PC-3 (cell line): ENCODE measurements at regions not wholly inside any gene's neighbourhood (a gene's known extent, or its start where the extent isn't known, plus 50 kb on each side); places are given as distances from the start of the nearest gene placed in this dataset.

Experiments
- ATAC-seq: fragments of 200-7000 bp; cut with Tn5 transposase; 2 replicates; pipeline ENCODE4 v1.9.1; 2020; ENCODE audit warnings: mild to moderate bottlenecking, moderate library complexity
- BruUV-seq: library from RNA; stranded (reverse); fragments of 400-500 nt; replicated peaks from 2 replicates; lab custom pipeline; 2021; lab: Mats Ljungman, UMichigan
- CTCF ChIA-PET: fragments of 300-600 bp; sonication (Branson Sonifier 250); formaldehyde crosslinking; loops from one replicate; lab custom pipeline; 2022; ENCODE audit warnings: antibody characterized with exemption; lab: Charles Lee
- POLR2A ChIA-PET: fragments of 300-600 bp; sonication (Branson Sonifier 250); formaldehyde crosslinking; loops from one replicate; lab custom pipeline; 2022; ENCODE audit warnings: antibody characterized with exemption; ENCODE audit not compliant: unreplicated experiment; lab: Charles Lee
- DNase-seq: peaks from one replicate; pipeline ENCODE4 v3.0.0-alpha.2; 2015
- H2AFZ ChIP-seq: fragments of 300-600 bp; sonication (generic); 2 replicates; pipeline ENCODE4 v1.6.0; 2016; ENCODE audit warnings: antibody characterized with exemption, low read length
- H3F3A ChIP-seq: fragments of 300-600 bp; sonication (generic); one replicate; pipeline ENCODE4 v1.6.0; 2017; ENCODE audit warnings: antibody characterized with exemption, low read length, control low read depth, mild to moderate bottlenecking; ENCODE audit not compliant: unreplicated experiment
- H3K27ac ChIP-seq: fragments of 300-600 bp; sonication (generic); 2 replicates; pipeline ENCODE4 v1.5.1; 2016; ENCODE audit warnings: mild to moderate bottlenecking, low read length
- H3K27me3 ChIP-seq: fragments of 300-600 bp; sonication (generic); 2 replicates; pipeline ENCODE4 v1.6.1; 2016; ENCODE audit warnings: low read length, mixed read lengths
- H3K36me3 ChIP-seq: fragments of 300-600 bp; sonication (generic); 2 replicates; pipeline ENCODE4 v1.6.1; 2016; ENCODE audit warnings: low read depth, mixed run types, low read length, mixed read lengths
- H3K4me1 ChIP-seq: fragments of 300-600 bp; sonication (generic); 2 replicates; pipeline ENCODE4 v1.5.1; 2016; ENCODE audit warnings: low read length; ENCODE audit not compliant: insufficient read depth
- H3K4me2 ChIP-seq: fragments of 300-600 bp; sonication (generic); 2 replicates; pipeline ENCODE4 v1.6.0; 2016; ENCODE audit warnings: low read length
- H3K4me3 ChIP-seq: fragments of 300-600 bp; sonication (generic); 2 replicates; pipeline ENCODE4 v1.5.1; 2016; ENCODE audit warnings: mild to moderate bottlenecking, low read length, mixed read lengths
- H3K79me2 ChIP-seq: fragments of 300-600 bp; sonication (generic); 2 replicates; pipeline ENCODE4 v1.6.1; 2017; ENCODE audit warnings: low read length, mixed read lengths
- H3K9ac ChIP-seq: fragments of 300-600 bp; sonication (generic); 2 replicates; pipeline ENCODE4 v1.6.0; 2016; ENCODE audit warnings: mild to moderate bottlenecking, low read length
- H3K9me2 ChIP-seq: fragments of 300-600 bp; sonication (generic); replicated peaks from 2 replicates; pipeline ENCODE4 v1.6.1; 2016; ENCODE audit warnings: mixed run types, low read length, mixed read lengths
- H3K9me3 ChIP-seq: fragments of 300-600 bp; sonication (generic); 2 replicates; pipeline ENCODE4 v1.6.1; 2016; ENCODE audit warnings: low read length, mixed read lengths
- H4K20me1 ChIP-seq: fragments of 300-600 bp; sonication (generic); 2 replicates; pipeline ENCODE4 v1.6.1; 2016; ENCODE audit warnings: low read length, mixed read lengths
- EZH2 ChIP-seq: fragments of 300-600 bp; sonication (generic); IDR thresholded peaks from one replicate; pipeline ENCODE4 v1.6.1; 2017; ENCODE audit warnings: antibody characterized with exemption, mild to moderate bottlenecking, low read length; ENCODE audit not compliant: unreplicated experiment
- EZH2phosphoT487 ChIP-seq: fragments of 300-600 bp; sonication (generic); IDR thresholded peaks from 2 replicates; pipeline ENCODE4 v1.6.1; 2018; ENCODE audit warnings: mild to moderate bottlenecking, antibody characterized with exemption, low read length, borderline replicate concordance
- intact Hi-C: fragments of 100-400 bp; cut with micrococcal nuclease; formaldehyde crosslinking; loops from 2 replicates; pipeline ENCODE4 v1.9.0; 2023
- TF ChIP-seq, protein P1 (sequence below): fragments of 300-600 bp; sonication (generic); conservative IDR thresholded peaks from 2 replicates; pipeline ENCODE4 v1.5.1; 2017; ENCODE audit warnings: antibody characterized with exemption, low read depth, mild to moderate bottlenecking, low read length

DNA sequence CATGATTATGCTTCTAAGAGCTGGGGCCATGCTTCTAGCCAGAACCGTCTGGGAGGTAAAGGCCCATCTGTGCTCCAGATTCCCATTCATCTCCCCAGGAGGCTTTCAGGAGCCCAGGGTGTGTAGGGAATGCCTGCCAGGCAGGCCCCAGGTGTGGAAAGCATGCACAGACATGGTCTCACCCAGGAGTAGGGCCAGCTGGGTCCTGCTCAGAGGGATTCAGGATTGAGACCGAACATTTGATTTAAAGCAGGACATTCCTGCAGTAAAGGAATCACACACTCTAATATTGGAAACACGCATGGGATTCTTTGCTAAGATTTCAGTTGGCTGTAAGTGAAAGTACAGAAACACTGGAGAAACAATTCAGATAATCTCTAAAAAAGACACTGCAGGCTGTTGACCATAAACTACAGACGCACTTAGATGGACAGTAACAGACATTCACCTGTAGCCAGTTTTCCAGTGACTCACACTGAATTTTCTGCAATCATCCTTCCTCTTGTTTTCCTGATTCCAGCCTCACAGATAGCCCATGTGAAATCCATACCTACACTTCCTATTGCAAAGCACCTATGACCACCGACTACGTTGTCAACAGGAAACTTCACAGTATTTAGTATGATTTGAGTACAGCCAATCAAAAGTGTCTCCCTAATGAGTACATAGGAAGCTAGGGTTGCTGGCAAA, 257.8 kb downstream of the TBC1D4 start:
- ATAC-seq (no peak), DNase-seq (peak; percentile 9)
- TF ChIP-seq, protein P1, sequence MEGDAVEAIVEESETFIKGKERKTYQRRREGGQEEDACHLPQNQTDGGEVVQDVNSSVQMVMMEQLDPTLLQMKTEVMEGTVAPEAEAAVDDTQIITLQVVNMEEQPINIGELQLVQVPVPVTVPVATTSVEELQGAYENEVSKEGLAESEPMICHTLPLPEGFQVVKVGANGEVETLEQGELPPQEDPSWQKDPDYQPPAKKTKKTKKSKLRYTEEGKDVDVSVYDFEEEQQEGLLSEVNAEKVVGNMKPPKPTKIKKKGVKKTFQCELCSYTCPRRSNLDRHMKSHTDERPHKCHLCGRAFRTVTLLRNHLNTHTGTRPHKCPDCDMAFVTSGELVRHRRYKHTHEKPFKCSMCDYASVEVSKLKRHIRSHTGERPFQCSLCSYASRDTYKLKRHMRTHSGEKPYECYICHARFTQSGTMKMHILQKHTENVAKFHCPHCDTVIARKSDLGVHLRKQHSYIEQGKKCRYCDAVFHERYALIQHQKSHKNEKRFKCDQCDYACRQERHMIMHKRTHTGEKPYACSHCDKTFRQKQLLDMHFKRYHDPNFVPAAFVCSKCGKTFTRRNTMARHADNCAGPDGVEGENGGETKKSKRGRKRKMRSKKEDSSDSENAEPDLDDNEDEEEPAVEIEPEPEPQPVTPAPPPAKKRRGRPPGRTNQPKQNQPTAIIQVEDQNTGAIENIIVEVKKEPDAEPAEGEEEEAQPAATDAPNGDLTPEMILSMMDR = no peak
- Histone ChIP-seq H3K36me3 (no peaks in the 10 kb centered on the region; the same call in 1 of the 2 replicates), H4K20me1 (no peaks in the 10 kb centered on the region), H3K4me2 (no peak overlapping the region), H3F3A (no peaks in the 10 kb centered on the region), H3K9ac (no peak overlapping the region), H3K4me3 (no peak overlapping the region), H3K27me3 (no peaks in the 10 kb centered on the region), H3K27ac (no peak overlapping the region), H3K9me2 (no peaks in the 10 kb centered on the region), H3K9me3 (no peaks in the 10 kb centered on the region), H3K4me1 (peaks cover 34% of the 10 kb centered on the region), H3K79me2 (no peaks in the 10 kb centered on the region), H2AFZ (no peak overlapping the region)
- ChIA-PET CTCF (no interaction called here), POLR2A (no interaction called here)
- intact Hi-C loops = loop anchor here (5.0 to 10.0 kb wide), 2 partner anchors 33 to 939 kb away; no protein-coding TSS in a partner anchor
- no TSS peak for BruUV-seq

DNA sequence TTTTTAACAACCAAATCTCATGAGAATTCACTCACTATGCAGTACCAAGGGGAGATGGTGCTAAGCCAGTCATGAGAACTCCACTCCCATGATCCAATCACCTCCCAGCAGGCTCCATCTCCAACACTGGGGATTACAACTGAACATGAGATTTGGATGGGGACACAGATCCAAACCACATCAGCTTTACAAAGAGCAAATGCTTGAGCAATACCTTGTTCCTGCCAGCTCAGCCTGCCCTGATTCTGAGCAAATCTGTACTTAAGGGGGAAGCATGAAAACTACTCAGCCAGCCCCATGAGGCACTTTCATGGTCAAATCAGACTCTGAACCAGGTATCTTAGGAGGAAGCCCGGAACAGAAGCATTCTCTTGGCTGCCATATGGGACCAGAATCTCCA, 259.9 kb downstream of the TBC1D4 start:
- BruUV-seq = no TSS peak
- H3K27me3 ChIP-seq = no peaks in the 10 kb centered on the region
- ATAC-seq = no peak
- no peaks in the 10 kb centered on the region; the same call in 1 of the 2 replicates for H3K36me3 ChIP-seq
- H3K4me3 ChIP-seq = no peak overlapping the region
- peaks cover 25% of the 10 kb centered on the region for H3K4me1 ChIP-seq
- no peaks in the 10 kb centered on the region for H3F3A ChIP-seq
- TF ChIP-seq, protein P1 = no peak
- no peak for TF ChIP-seq EZH2
- no peak for TF ChIP-seq EZH2phosphoT487
- no peak overlapping the region for H3K27ac ChIP-seq
- ChIA-PET POLR2A (no interaction called here), CTCF (no interaction called here)
- H3K9me2 ChIP-seq = no peaks in the 10 kb centered on the region
- H3K4me2 ChIP-seq = no peak overlapping the region
- no peaks in the 10 kb centered on the region for H4K20me1 ChIP-seq
- DNase-seq = no peak
- H3K9ac ChIP-seq = no peak overlapping the region
- intact Hi-C loops = loop anchor here (5.0 to 10.0 kb wide), 2 partner anchors 35 to 937 kb away; no protein-coding TSS in a partner anchor
- no peak overlapping the region for H2AFZ ChIP-seq
- no peaks in the 10 kb centered on the region for H3K79me2 ChIP-seq
- H3K9me3 ChIP-seq = no peaks in the 10 kb centered on the region

DNA sequence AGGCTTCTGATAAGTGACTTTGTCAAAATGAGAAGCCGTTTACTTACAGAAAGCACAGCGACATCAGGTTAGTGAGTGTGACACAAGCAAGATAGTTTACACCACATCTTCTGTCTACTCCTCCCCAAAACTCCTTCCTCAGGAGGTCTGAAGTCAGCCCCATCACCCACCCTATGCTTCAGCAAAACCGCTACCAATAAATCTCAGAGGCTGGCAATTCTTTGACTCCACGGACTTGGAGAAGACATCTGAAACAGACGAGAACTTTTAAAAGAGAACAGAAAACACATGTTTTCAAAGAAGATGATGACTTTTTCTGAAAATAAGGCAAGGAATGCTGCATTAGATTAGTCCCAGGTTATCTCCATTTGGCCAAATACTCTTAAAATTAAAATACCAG, 261.1 kb downstream of the TBC1D4 start:
- Histone ChIP-seq H3K9me3 (no peaks in the 10 kb centered on the region), H3K4me3 (no peak overlapping the region), H4K20me1 (no peaks in the 10 kb centered on the region), H3F3A (no peaks in the 10 kb centered on the region), H3K79me2 (no peaks in the 10 kb centered on the region), H2AFZ (no peak overlapping the region), H3K27ac (no peak overlapping the region), H3K9me2 (no peaks in the 10 kb centered on the region), H3K27me3 (no peaks in the 10 kb centered on the region), H3K9ac (no peak overlapping the region), H3K4me1 (peaks cover 14% of the 10 kb centered on the region), H3K36me3 (no peaks in the 10 kb centered on the region; the same call in 1 of the 2 replicates), H3K4me2 (no peak overlapping the region)
- intact Hi-C loops = loop anchor here (5.0 to 10.0 kb wide), 2 partner anchors 36 to 936 kb away; no protein-coding TSS in a partner anchor
- ATAC-seq = no peak
- BruUV-seq = no TSS peak
- ChIA-PET CTCF (no interaction called here), POLR2A (no interaction called here)
- no peak for TF ChIP-seq EZH2phosphoT487
- TF ChIP-seq, protein P1 = no peak
- no peak for TF ChIP-seq EZH2
- DNase-seq = no peak
